ENCODE measurements at regions not wholly inside any gene's neighbourhood (a gene's known extent, or its start where the extent isn't known, plus 50 kb on each side); places are given as distances from the start of the nearest gene placed in this dataset.

DNA sequence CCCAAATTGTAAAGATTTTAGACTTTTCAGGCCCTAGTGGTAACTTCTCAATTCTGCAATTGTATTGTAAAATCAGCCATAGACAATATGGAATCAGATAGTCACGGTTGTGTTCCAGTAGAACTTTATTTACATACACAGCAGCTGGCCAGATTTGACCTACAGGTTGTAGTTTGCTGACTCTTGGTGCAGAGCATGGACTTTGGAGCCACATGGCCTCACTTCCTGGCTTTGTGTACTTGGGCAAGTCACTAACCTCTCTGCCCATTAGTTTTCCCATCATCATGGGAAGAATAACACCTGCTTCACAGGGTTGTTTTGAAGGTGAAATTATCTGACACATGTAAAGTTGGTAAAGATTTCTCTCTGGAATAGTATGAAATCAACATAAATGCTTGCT is 147.6 kb downstream of the TMEM200C start:
- POLR2A ChIA-PET: no interaction called here

DNA sequence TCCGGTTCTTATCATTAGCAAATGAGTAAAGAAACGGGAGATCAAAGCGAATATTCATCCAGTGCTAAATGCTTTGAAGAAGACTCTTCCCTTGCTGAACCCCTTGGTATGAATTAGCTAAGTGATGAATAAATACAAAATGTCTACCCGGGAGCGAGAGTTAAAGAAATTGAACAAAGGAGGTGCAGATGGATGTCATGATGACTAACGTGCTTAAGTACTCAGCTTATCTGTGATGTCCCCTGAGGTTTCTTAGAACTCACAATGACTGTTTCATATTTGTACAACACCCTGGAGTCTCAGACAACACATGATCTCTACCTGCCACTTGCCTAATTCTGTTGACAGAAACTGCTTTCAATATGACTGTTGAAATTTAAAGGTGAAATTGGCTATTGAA is 148.5 kb downstream of the TMEM200C start:
- Mint-ChIP-seq H3K27ac (no peak overlapping the region), H3K27me3 (peaks cover 2% of the 10 kb centered on the region), H3K9me3 (no peaks in the 10 kb centered on the region), H3K4me3 (no peak overlapping the region), H3K4me1 (no peaks in the 10 kb centered on the region), H3K36me3 (ENCODE audit: low read depth) (no peaks in the 10 kb centered on the region)
- POLR2A ChIA-PET: no interaction called here
- CTCF ChIA-PET: no interaction called here
- DNase-seq: no peak

More for the DNA sequence above, 147.6 kb downstream of the TMEM200C start:
- Mint-ChIP-seq H3K27me3 (peaks cover 2% of the 10 kb centered on the region), H3K9me3 (no peaks in the 10 kb centered on the region), H3K4me1 (no peaks in the 10 kb centered on the region), H3K36me3 (ENCODE audit: low read depth) (no peaks in the 10 kb centered on the region), H3K27ac (no peak overlapping the region), H3K4me3 (no peak overlapping the region)
- CTCF ChIA-PET: no interaction called here
- DNase-seq: no peak

DNA sequence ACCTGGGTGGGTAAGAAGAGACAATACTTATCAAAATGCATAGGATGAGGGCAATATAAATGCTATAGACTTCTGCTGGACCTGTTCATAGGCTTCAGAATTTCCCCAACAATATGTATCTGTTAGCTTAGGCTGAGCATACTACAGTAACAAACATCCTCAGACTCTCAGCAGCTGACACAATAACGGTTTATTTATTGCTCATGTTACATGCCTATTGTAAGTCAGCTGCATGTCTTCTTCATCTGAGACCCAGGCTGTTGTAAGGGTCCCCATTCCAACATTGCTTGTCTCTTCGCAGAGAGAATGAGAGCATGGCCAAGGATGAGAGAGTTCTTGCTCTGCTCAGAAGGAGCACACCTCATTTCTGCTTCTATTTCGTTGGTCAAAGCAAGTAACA is 150.7 kb downstream of the TMEM200C start:
- Mint-ChIP-seq H3K9me3 (no peaks in the 10 kb centered on the region), H3K4me3 (no peak overlapping the region), H3K27ac (no peak overlapping the region), H3K36me3 (ENCODE audit: low read depth) (no peaks in the 10 kb centered on the region), H3K4me1 (no peaks in the 10 kb centered on the region), H3K27me3 (no peaks in the 10 kb centered on the region)
- ChIA-PET CTCF (no interaction called here), POLR2A (no interaction called here)
- DNase-seq: no peak

DNA sequence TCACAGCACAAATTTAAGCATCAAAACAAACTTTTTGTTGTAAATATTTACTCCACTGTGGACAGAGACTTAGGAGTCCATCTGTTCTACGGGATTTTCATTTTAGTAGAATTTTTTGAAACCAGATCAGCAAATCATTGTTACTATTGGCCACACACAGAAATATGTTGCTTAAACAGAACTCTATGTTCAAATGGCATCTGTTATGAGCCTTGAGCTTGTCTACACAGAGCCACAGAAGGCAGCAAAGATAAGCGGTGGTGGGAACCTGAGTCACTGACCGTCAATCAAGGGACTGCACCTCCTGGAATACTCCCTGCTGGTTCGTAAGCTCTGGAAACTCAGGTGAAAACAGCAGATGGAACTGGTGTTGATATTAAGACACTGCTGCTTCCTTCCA is 156.8 kb downstream of the TMEM200C start:
- Mint-ChIP-seq H3K9me3 (no peaks in the 10 kb centered on the region), H3K27me3 (no peaks in the 10 kb centered on the region), H3K36me3 (ENCODE audit: low read depth) (no peaks in the 10 kb centered on the region), H3K27ac (no peak overlapping the region), H3K4me3 (no peak overlapping the region), H3K4me1 (no peaks in the 10 kb centered on the region)
- ChIA-PET CTCF (no interaction called here), POLR2A (no interaction called here)
- DNase-seq: no peak

DNA sequence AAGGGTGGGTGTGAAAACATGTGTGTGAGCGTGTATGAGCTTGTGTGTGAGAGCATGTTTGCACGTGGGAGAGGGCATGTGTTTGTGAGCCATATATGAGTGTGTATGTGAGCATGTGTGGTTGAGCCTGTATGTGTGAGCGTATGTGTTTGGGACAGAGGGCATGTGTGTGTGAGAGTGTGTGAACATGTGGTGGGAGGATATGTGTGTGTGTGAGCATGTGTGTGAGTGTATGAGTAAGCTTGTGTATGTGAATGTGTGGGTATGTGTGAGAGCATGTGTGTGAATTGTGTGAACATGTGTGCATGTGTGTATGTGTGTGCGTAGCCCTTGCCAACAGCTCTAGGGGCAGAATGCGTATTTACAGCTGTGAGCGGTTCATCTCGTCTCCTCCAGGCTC is 163.0 kb downstream of the TMEM200C start:
- Mint-ChIP-seq H3K9me3 (no peaks in the 10 kb centered on the region), H3K36me3 (ENCODE audit: low read depth) (no peaks in the 10 kb centered on the region), H3K27ac (no peak overlapping the region), H3K4me1 (no peaks in the 10 kb centered on the region), H3K27me3 (peaks cover 4% of the 10 kb centered on the region), H3K4me3 (no peak overlapping the region)
- CTCF ChIA-PET: interaction anchor here (1.2 to 1.3 kb wide), 2 partner anchors 18 to 28 kb away, joined by 3 read pairs; no protein-coding TSS in a partner anchor
- POLR2A ChIA-PET: no interaction called here
- DNase-seq: no peak

DNA sequence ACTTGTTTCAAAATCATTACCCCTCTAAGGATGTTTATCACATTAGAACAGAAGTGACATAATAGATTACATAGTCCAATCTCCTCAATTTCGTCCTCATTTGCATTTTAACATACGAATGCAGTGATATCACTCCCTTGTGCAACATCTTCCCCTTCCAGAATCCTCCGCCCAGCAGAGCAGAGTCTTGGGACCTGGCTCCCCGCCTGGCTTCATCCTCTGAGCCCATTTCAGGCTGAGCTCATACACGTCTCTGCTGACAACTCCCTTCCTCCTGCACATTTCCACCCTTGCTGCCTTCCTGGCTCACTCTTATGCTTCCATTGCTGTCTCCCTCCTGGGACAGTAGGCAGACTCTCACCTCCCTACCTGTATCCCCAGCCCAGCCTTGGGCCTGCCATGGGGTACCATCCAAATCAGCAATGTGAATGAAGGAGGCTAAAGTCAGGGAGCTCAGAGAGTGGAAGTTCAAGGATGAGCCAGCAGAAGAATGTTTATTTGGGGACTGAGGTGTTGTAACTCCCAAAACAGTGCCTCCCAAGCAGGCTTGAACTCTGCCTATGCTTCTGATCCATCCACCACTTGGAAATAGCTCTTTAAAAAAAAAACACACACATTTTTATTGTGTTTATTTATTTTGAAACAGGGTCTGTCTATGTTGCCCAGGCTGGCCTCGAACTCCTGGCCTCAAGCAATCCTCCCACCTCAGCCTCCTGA is 165.2 kb downstream of the TMEM200C start:
- Mint-ChIP-seq H3K27me3 (peaks cover 4% of the 10 kb centered on the region), H3K9me3 (no peaks in the 10 kb centered on the region), H3K4me3 (no peak overlapping the region), H3K36me3 (ENCODE audit: low read depth) (no peaks in the 10 kb centered on the region), H3K4me1 (no peaks in the 10 kb centered on the region), H3K27ac (no peak overlapping the region)
- ChIA-PET POLR2A (no interaction called here), CTCF (no interaction called here)
- DNase-seq: no peak

DNA sequence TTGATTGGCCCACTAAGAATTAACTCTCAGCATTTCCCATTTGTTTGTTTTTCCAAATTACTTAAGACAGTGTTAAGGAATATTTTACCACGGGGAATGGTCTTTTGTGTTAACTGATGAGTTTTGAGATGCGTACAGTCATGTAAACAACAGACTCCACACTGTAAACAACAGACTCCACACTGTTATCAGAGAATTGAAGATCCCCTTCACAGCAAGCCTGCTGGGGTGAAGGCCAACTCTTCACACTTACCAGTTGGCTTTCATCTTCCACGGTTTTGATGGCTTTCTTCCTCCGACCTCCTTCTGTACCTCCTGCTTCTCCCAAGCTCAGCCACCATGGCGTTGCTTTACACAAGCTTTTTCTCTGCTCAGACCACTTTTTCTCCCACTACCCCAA is 166.8 kb downstream of the TMEM200C start:
- H3K4me3 Mint-ChIP-seq: no peak overlapping the region
- no peaks in the 10 kb centered on the region for H3K9me3 Mint-ChIP-seq
- H3K27ac Mint-ChIP-seq: no peak overlapping the region
- POLR2A ChIA-PET: no interaction called here
- peaks cover 4% of the 10 kb centered on the region for H3K27me3 Mint-ChIP-seq
- no peaks in the 10 kb centered on the region for H3K36me3 Mint-ChIP-seq (ENCODE audit: low read depth)
- H3K4me1 Mint-ChIP-seq: no peaks in the 10 kb centered on the region
- CTCF ChIA-PET: no interaction called here
- no peak for DNase-seq

DNA sequence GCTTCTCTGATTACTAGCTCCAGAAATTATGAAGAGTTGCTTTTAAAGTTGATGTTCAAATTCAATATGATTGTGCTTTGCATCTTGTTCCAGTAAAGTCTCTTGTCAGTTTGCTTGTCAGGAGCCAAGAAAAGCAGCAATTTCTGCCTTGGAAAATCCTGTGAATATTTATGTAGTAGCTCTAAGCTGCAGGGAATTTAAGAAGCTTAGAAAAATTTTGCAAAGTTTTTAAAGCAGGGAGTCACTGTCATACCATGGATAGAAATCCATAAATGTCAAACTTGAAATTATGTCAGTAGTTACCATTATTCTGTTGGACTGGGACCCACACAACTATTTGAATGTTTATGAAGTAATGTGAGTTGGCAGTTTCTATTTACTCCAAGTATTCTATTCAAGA is 169.3 kb downstream of the TMEM200C start:
- CTCF ChIA-PET: no interaction called here
- H3K9me3 Mint-ChIP-seq: no peaks in the 10 kb centered on the region

DNA sequence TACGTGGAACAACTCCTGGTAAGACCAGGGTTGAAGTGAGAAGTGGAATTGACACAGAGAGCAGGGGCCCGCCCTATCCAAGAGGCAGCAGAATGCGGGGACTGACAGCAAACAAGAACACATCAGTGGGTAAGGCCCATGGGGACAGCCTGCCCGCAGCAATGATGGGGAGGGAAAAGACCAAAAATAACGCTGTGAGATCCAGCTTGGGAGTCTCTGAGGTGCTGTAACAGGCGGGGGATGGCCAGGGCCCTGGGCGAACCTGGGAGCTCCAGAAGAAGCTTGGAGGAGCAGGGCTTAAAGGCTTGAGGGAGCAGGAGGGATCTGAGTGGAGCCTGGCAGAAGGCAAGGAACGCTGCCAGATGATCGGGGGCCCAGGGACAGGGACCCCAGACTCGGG is 173.4 kb downstream of the TMEM200C start:
- H3K4me1 Mint-ChIP-seq: no peaks in the 10 kb centered on the region
- H3K27ac Mint-ChIP-seq: no peak overlapping the region
- no peaks in the 10 kb centered on the region for H3K36me3 Mint-ChIP-seq (ENCODE audit: low read depth)
- no peaks in the 10 kb centered on the region for H3K9me3 Mint-ChIP-seq
- DNase-seq: no peak
- CTCF ChIA-PET: no interaction called here
- H3K27me3 Mint-ChIP-seq: no peaks in the 10 kb centered on the region
- H3K4me3 Mint-ChIP-seq: no peak overlapping the region
- POLR2A ChIA-PET: no interaction called here

More for the DNA sequence above, 169.3 kb downstream of the TMEM200C start:
- Mint-ChIP-seq H3K4me1 (no peaks in the 10 kb centered on the region), H3K4me3 (no peak overlapping the region), H3K36me3 (ENCODE audit: low read depth) (no peaks in the 10 kb centered on the region), H3K27me3 (peaks cover 4% of the 10 kb centered on the region), H3K27ac (no peak overlapping the region)
- DNase-seq: no peak
- POLR2A ChIA-PET: no interaction called here

DNA sequence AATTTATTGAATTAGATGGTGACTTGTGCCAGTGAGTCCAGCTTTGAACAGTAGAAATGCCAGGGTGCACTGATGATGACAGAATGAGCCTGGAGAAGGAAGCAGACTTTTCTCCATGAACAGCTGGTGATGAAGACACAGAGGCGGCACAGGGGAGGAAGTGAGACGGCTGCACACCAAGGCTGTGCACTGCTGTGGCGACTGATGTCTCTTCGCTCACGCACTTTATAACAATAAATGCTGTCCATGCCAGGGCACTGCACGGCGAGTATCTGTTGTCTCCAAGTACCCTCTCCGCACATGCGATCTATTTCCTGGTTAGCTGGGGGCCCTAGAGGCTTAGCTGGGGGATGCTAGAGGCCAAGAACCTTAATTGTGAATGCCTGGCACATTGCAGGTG is 175.2 kb downstream of the TMEM200C start:
- ChIA-PET POLR2A (no interaction called here), CTCF (interaction anchor here (0.6 kb wide), 1 partner anchor 154 kb away, joined by 3 read pairs; no protein-coding TSS in a partner anchor)
- no peak for DNase-seq
- H3K4me3 Mint-ChIP-seq: no peak overlapping the region
- no peaks in the 10 kb centered on the region for H3K4me1 Mint-ChIP-seq
- peaks cover 1% of the 10 kb centered on the region for H3K27me3 Mint-ChIP-seq
- no peaks in the 10 kb centered on the region for H3K9me3 Mint-ChIP-seq
- H3K27ac Mint-ChIP-seq: no peak overlapping the region
- no peaks in the 10 kb centered on the region for H3K36me3 Mint-ChIP-seq (ENCODE audit: low read depth)

DNA sequence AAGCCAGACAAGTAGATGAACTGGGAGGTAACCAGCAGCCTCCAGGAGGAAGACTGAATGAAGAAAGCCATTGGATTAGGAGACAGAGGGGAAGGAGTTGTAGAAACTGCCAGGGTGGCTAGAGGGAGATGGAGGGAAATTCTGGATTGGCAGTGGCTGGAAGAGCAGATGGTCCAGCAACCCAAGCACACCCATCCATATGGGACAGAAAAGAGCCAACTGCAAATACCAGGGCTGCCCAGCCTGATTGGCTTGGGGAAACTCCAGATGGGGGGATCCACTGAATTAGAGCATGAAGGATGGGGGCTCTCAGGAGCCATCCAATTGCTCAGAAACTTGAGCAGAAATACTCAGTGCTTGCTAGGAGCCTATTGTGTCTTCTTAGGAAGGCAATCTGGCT is 173.5 kb upstream of the EPB41L3 start:
- no peak for DNase-seq
- no peaks in the 10 kb centered on the region for H3K9me3 Mint-ChIP-seq
- H3K27me3 Mint-ChIP-seq: peaks cover 1% of the 10 kb centered on the region
- H3K4me3 Mint-ChIP-seq: no peak overlapping the region
- H3K4me1 Mint-ChIP-seq: no peaks in the 10 kb centered on the region
- no peak overlapping the region for H3K27ac Mint-ChIP-seq
- H3K36me3 Mint-ChIP-seq (ENCODE audit: low read depth): no peaks in the 10 kb centered on the region
- CTCF ChIA-PET: no interaction called here
- POLR2A ChIA-PET: no interaction called here

DNA sequence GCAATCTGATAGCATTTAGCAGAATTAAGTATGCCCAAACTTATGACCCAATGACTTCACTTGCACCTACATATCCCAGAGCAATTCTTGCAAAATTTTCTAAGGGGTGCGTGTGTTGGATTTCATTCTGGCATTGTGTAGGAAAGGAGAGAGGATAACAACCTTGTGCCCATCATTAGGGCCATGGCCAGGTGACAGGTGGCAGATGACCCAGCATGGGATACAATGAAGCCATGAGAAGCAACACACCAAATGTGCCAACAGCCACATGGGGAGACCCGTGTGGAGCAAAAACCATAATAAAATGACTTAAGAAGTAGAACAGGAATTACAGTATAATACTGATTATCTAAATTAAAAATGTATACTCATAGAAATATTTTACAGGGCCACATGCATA is 166.9 kb upstream of the EPB41L3 start:
- Mint-ChIP-seq H3K9me3 (no peaks in the 10 kb centered on the region), H3K27ac (no peak overlapping the region)
- POLR2A ChIA-PET: no interaction called here

DNA sequence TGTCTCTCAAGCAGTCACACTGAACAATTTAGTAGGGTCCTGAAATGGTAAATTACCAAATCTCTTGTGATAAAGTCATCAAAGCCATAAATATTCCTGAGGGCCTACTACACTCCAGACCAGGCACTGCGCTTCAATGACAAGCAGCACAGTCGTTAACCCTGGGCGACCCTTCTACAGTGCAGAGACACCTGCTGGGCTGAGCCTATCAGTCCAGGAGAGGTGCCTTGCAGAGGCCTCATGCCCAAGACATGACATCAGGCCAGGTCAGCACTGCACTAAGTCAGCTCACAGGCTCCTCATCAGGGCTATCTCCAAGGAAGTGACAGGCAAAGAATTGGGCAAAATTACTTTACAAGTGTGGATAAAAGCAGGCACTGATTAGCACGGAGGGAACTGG is 166.4 kb upstream of the EPB41L3 start:
- H3K27me3 Mint-ChIP-seq: no peaks in the 10 kb centered on the region
- no peak overlapping the region for H3K27ac Mint-ChIP-seq
- H3K9me3 Mint-ChIP-seq: no peaks in the 10 kb centered on the region
- no peak overlapping the region for H3K4me3 Mint-ChIP-seq
- H3K4me1 Mint-ChIP-seq: no peaks in the 10 kb centered on the region
- no peak for DNase-seq
- ChIA-PET POLR2A (no interaction called here), CTCF (no interaction called here)
- H3K36me3 Mint-ChIP-seq (ENCODE audit: low read depth): no peaks in the 10 kb centered on the region

More for the DNA sequence above, 166.9 kb upstream of the EPB41L3 start:
- CTCF ChIA-PET: no interaction called here
- DNase-seq: no peak
- Mint-ChIP-seq H3K27me3 (no peaks in the 10 kb centered on the region), H3K36me3 (ENCODE audit: low read depth) (no peaks in the 10 kb centered on the region), H3K4me3 (no peak overlapping the region), H3K4me1 (no peaks in the 10 kb centered on the region)

DNA sequence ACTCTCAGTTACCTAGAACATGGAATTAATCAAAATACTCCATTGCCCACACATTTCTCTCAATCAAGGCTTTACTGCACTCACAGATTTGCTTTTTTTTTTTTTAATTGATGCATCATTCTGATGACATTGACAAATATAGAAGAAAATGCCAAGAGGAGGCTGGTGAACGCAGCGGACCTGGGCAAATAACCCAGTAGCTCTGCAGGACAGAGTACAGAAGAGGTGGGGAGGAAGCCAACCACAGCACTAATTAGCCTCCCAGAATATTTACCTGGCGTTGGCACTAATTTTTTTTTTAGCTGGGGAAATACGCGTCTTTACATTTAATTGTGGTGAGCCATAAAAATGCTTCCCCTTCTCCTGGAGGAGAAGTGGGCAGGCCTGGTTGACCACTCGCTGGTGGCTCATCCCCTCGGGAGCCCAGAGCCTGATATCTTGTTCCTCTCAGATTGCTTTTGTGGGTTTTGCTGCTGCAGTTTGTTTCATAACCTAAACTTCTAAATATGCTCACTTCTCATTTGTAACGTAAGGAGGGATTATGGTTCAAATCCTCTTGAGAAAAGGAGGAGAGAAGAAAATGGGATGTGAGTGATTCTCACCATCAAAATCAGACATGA is 165.8 kb upstream of the EPB41L3 start:
- POLR2A ChIA-PET: no interaction called here
- H3K4me3 Mint-ChIP-seq: no peak overlapping the region
- no peaks in the 10 kb centered on the region for H3K27me3 Mint-ChIP-seq
- no peak for DNase-seq
- H3K27ac Mint-ChIP-seq: no peak overlapping the region
- no peaks in the 10 kb centered on the region for H3K36me3 Mint-ChIP-seq (ENCODE audit: low read depth)
- H3K9me3 Mint-ChIP-seq: no peaks in the 10 kb centered on the region
- CTCF ChIA-PET: no interaction called here
- no peaks in the 10 kb centered on the region for H3K4me1 Mint-ChIP-seq
